Stimulated activated CD8-positive, alpha-beta memory T cell treated with anti-CD3 and anti-CD28 coated beads, Interleukin-4, amount 100 ng/mL, for 4 hours (primary cell): ENCODE measurements at regions not wholly inside any gene's neighbourhood (a gene's known extent, or its start where the extent isn't known, plus 50 kb on each side); places are given as distances from the start of the nearest gene placed in this dataset.

Experiments used
- DNase-seq, 2 donors: peaks; one replicate each; pipeline ENCODE4 v3.0.0-alpha.2; 2020; ENCODE audit warnings: low read depth in 2 of 2, low spot score in 1 of 2

GRCh38 chr2:118668431-118669424 is 178.7 kb downstream of the EN1 start:
- DNase-seq, result no peak

- no peak for DNase-seq
Measured at GRCh38 chr2:118667964-118668363, 179.5 kb downstream of the EN1 start.

GRCh38 chr2:118667348-118667747 is 180.1 kb downstream of the EN1 start:
- no peak for DNase-seq

GRCh38 chr2:118665784-118666529 is 181.5 kb downstream of the EN1 start:
- no peak for DNase-seq

GRCh38 chr2:118661179-118661578 is 186.3 kb downstream of the EN1 start:
- no peak for DNase-seq

GRCh38 chr2:118658596-118659198 is 188.8 kb downstream of the EN1 start:
- DNase-seq, result no peak

GRCh38 chr2:118657466-118657865 is 190.0 kb downstream of the EN1 start:
- no peak for DNase-seq

GRCh38 chr2:118654945-118655344 is 192.5 kb downstream of the EN1 start:
- DNase-seq, result no peak

- no peak for DNase-seq
Measured at GRCh38 chr2:118650327-118650726, 197.1 kb downstream of the EN1 start.

- DNase-seq, result no peak
Measured at GRCh38 chr2:118645876-118646275, 201.6 kb downstream of the EN1 start.

GRCh38 chr2:118644190-118644589 is 203.3 kb downstream of the EN1 start:
- DNase-seq, result no peak

- no peak for DNase-seq
Measured at GRCh38 chr2:118643294-118643693, 204.2 kb downstream of the EN1 start.

GRCh38 chr2:118642501-118642900 is 204.9 kb downstream of the EN1 start:
- DNase-seq, result no peak

- DNase-seq, result no peak
Measured at GRCh38 chr2:118641711-118642110, 205.7 kb downstream of the EN1 start.

GRCh38 chr2:118639371-118639770 is 208.1 kb downstream of the EN1 start:
- DNase-seq, result no peak

- no peak for DNase-seq
Measured at GRCh38 chr2:118638453-118638852, 209.0 kb downstream of the EN1 start.

GRCh38 chr2:118635891-118636290 is 211.6 kb downstream of the EN1 start:
- no peak for DNase-seq

- DNase-seq, result no peak
Measured at GRCh38 chr2:118634876-118635275, 212.6 kb downstream of the EN1 start.

GRCh38 chr2:118633371-118634018 is 214.0 kb downstream of the EN1 start:
- DNase-seq, result no peak

GRCh38 chr2:118632921-118633320 is 214.5 kb downstream of the EN1 start:
- DNase-seq, result no peak

- DNase-seq, result no peak
Measured at GRCh38 chr2:118627156-118627555, 220.3 kb downstream of the EN1 start.
